Type B pancreatic cell (in vitro differentiated cells): ENCODE measurements at regions not wholly inside any gene's neighbourhood (a gene's known extent, or its start where the extent isn't known, plus 50 kb on each side); places are given as distances from the start of the nearest gene placed in this dataset.

ENCODE experiments used
- DNase-seq: peaks from one replicate; pipeline ENCODE4 v3.0.0; 2021; ENCODE audit warnings: mixed read lengths; ENCODE audit not compliant: unreplicated experiment; ENCODE audit errors: extremely low spot score
- H3K27ac Mint-ChIP-seq: 2 replicates; pipeline ENCODE4 v1.8.0; 2021; ENCODE audit warnings: mild to moderate bottlenecking, mixed read lengths
- H3K27me3 Mint-ChIP-seq: 2 replicates; pipeline ENCODE4 v1.8.0; 2021; ENCODE audit warnings: mixed read lengths
- H3K36me3 Mint-ChIP-seq: 2 replicates; pipeline ENCODE4 v1.8.0; 2021; ENCODE audit warnings: mixed read lengths
- H3K4me1 Mint-ChIP-seq: one replicate; pipeline ENCODE4 v1.8.0; 2021; ENCODE audit warnings: mixed read lengths; ENCODE audit not compliant: unreplicated experiment
- H3K4me3 Mint-ChIP-seq: 2 replicates; pipeline ENCODE4 v1.8.0; 2021; ENCODE audit warnings: mild to moderate bottlenecking, mixed read lengths
- H3K9me3 Mint-ChIP-seq: 2 replicates; pipeline ENCODE4 v1.8.0; 2021; ENCODE audit warnings: mixed read lengths
- CTCF ChIP-seq: fragments of 200-600 bp; sonication (generic); conservative IDR thresholded peaks from 2 replicates; pipeline ENCODE4 v1.5.0; 2021; ENCODE audit warnings: antibody characterized with exemption, mild to moderate bottlenecking

GRCh38 chr14:22065347-22065746 lies 391.7 kb upstream of the OR4E1 start:
- no peak overlapping the region for H3K27ac Mint-ChIP-seq
- no peaks in the 10 kb centered on the region for H3K9me3 Mint-ChIP-seq
- H3K27me3 Mint-ChIP-seq, result peaks cover 36% of the 10 kb centered on the region
- H3K4me1 Mint-ChIP-seq, result no peaks in the 10 kb centered on the region
- no peak for TF ChIP-seq CTCF
- no peak overlapping the region for H3K4me3 Mint-ChIP-seq
- H3K36me3 Mint-ChIP-seq, result no peaks in the 10 kb centered on the region
- no peak for DNase-seq

DNA sequence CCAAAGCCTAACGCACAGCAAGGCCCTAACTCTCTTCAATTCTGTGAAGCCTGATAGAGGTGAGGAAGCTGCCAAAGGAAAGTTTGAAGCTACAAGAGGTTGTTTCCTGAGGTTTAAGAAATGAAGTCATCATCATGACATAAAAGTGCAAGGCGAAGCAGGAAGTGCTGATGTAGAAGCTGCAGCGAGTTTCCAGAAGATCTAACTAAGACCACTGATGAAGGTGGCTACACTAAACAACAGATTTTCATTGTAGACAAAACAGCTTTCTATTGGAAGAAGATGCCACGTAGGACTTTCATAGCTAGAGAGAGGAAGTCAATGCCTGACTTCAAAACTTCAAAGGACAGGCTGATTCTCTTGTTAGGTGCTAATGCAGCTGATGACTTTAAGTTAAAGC lies 385.6 kb upstream of the OR4E1 start:
- Mint-ChIP-seq H3K27ac (no peak overlapping the region), H3K27me3 (peaks cover 8% of the 10 kb centered on the region), H3K36me3 (no peaks in the 10 kb centered on the region), H3K9me3 (no peaks in the 10 kb centered on the region), H3K4me3 (no peak overlapping the region), H3K4me1 (no peaks in the 10 kb centered on the region)
- DNase-seq, result no peak
- TF ChIP-seq CTCF, result no peak

DNA sequence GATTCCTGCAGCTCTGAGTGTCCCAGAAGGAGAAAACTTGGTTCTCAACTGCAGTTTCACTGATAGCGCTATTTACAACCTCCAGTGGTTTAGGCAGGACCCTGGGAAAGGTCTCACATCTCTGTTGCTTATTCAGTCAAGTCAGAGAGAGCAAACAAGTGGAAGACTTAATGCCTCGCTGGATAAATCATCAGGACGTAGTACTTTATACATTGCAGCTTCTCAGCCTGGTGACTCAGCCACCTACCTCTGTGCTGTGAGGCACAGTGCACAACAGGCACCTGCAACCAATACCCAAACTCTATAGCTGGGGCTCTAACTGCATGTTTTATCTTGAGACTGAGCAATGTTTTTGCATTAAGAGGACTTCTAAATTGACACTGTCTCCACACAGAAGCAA lies 379.2 kb upstream of the OR4E1 start:
- H3K4me3 Mint-ChIP-seq, result no peak overlapping the region
- no peaks in the 10 kb centered on the region for H3K36me3 Mint-ChIP-seq
- peaks cover 18% of the 10 kb centered on the region for H3K27me3 Mint-ChIP-seq
- no peaks in the 10 kb centered on the region for H3K4me1 Mint-ChIP-seq
- DNase-seq, result no peak
- H3K9me3 Mint-ChIP-seq, result no peaks in the 10 kb centered on the region
- no peak for TF ChIP-seq CTCF
- no peak overlapping the region for H3K27ac Mint-ChIP-seq

GRCh38 chr14:22047115-22047514 lies 373.5 kb upstream of the OR4E1 start:
- H3K4me1 Mint-ChIP-seq, result no peaks in the 10 kb centered on the region
- H3K4me3 Mint-ChIP-seq, result no peak overlapping the region
- H3K27me3 Mint-ChIP-seq, result peaks cover 19% of the 10 kb centered on the region
- peak; percentile 64 for TF ChIP-seq CTCF
- H3K27ac Mint-ChIP-seq, result no peak overlapping the region
- no peak for DNase-seq
- no peaks in the 10 kb centered on the region for H3K36me3 Mint-ChIP-seq
- no peaks in the 10 kb centered on the region for H3K9me3 Mint-ChIP-seq

DNA sequence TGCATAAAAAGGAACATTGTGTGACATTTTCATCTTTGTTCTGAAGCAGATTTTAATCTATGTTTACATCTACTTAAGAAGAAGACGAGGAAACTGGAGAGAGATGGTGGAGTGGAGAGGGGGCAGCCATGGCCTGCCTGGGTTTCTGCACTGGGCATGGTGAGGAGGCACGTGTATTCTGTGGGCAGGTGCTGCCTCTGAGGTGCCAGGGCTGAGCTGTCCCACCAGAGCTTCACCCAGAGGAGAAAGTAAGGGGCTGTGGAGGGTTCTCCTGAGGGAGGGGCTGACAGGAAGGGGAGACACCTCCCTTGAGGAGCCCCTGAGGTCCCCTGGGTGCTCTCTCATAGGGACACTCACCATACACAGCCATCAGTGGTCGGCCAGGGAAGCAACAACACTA lies 372.4 kb upstream of the OR4E1 start:
- no peak overlapping the region for H3K4me3 Mint-ChIP-seq
- DNase-seq, result no peak
- no peak overlapping the region for H3K27ac Mint-ChIP-seq
- H3K4me1 Mint-ChIP-seq, result no peaks in the 10 kb centered on the region
- TF ChIP-seq CTCF, result no peak
- H3K9me3 Mint-ChIP-seq, result no peaks in the 10 kb centered on the region
- no peaks in the 10 kb centered on the region for H3K36me3 Mint-ChIP-seq
- H3K27me3 Mint-ChIP-seq, result peaks cover 25% of the 10 kb centered on the region

DNA sequence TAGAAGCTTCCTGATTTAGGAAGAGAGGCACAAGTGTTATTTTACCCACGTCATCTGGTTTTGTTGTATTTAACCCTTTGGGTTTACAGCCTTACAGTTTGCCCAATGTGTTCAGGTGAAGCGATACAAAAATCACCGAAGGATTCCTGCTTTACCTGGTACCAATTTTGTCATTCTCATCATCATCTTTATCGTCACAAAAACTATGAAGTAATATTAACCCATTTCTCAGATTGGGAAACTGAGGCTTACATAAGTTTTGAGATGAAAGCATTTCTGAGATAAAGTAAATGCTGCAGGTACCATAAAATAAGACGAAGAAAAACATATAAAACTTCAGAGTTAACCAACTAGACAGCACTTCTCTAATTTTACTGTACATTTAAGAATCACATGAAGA lies 370.6 kb upstream of the OR4E1 start:
- Mint-ChIP-seq H3K9me3 (no peaks in the 10 kb centered on the region), H3K27me3 (peaks cover 32% of the 10 kb centered on the region), H3K27ac (no peak overlapping the region), H3K4me1 (no peaks in the 10 kb centered on the region), H3K4me3 (no peak overlapping the region), H3K36me3 (no peaks in the 10 kb centered on the region)
- DNase-seq, result no peak
- TF ChIP-seq CTCF, result no peak
